SK-N-SH treated with all-trans-retinoic acid at 6 μM for 48 hours (cell line): ENCODE measurements at regions not wholly inside any gene's neighbourhood (a gene's known extent, or its start where the extent isn't known, plus 50 kb on each side); places are given as distances from the start of the nearest gene placed in this dataset.

ENCODE experiments used
- PATZ1 ChIP-seq: fragments of 250-450 bp; sonication (Bioruptor Pico); IDR thresholded peaks from 2 replicates; pipeline ENCODE4 v1.8.0; 2020; ENCODE audit warnings: mild to moderate bottlenecking, moderate library complexity, borderline replicate concordance
- POU6F1 ChIP-seq: fragments of 250-450 bp; sonication (Bioruptor Pico); IDR thresholded peaks from 2 replicates; pipeline ENCODE4 v1.8.0; 2021; ENCODE audit warnings: low read depth, mild to moderate bottlenecking, moderate library complexity, borderline replicate concordance
- RARB ChIP-seq: fragments of 250-450 bp; sonication (Bioruptor Pico); IDR thresholded peaks from 2 replicates; pipeline ENCODE4 v1.8.0; 2021; ENCODE audit warnings: mild to moderate bottlenecking, moderate library complexity
- TCF4 ChIP-seq: fragments of 250-450 bp; sonication (Bioruptor Pico); IDR thresholded peaks from 2 replicates; pipeline ENCODE4 v1.8.0; 2021; ENCODE audit warnings: mild to moderate bottlenecking, moderate library complexity, borderline replicate concordance
- TOX ChIP-seq: fragments of 250-450 bp; sonication (Bioruptor Pico); IDR thresholded peaks from 2 replicates; pipeline ENCODE4 v1.8.0; 2021; ENCODE audit warnings: mild to moderate bottlenecking, moderate library complexity, borderline replicate concordance
- ZFP3 ChIP-seq: fragments of 250-450 bp; sonication (Bioruptor Pico); IDR thresholded peaks from 2 replicates; pipeline ENCODE4 v1.5.0; 2020; ENCODE audit warnings: mild to moderate bottlenecking, moderate library complexity
- ZNF565 ChIP-seq: fragments of 450-650 bp; formaldehyde crosslinking; conservative IDR thresholded peaks from 2 replicates; pipeline ENCODE4 v1.5.0; 2020; ENCODE audit warnings: low read depth, mild to moderate bottlenecking, moderate library complexity
- ZNF70 ChIP-seq: fragments of 450-650 bp; formaldehyde crosslinking; IDR thresholded peaks from 2 replicates; pipeline ENCODE4 v1.5.0; 2020; ENCODE audit warnings: mild to moderate bottlenecking, moderate library complexity

- TF ChIP-seq POU6F1 (CRISPR knock-in tag): no peak
- TF ChIP-seq TCF4: no peak
- TF ChIP-seq ZNF70 (CRISPR knock-in tag): no peak
- TF ChIP-seq PATZ1 (CRISPR knock-in tag): no peak
- TF ChIP-seq ZFP3 (CRISPR knock-in tag): no peak
- no peak for TF ChIP-seq TOX (CRISPR knock-in tag)
- TF ChIP-seq RARB (CRISPR knock-in tag): no peak
- TF ChIP-seq ZNF565 (CRISPR knock-in tag): no peak
These were observed 101.4 kb upstream of the ATP8B1 start for GRCh38 chr18:57904535-57904934.
